Keratinocyte (primary cell): ENCODE measurements at regions not wholly inside any gene's neighbourhood (a gene's known extent, or its start where the extent isn't known, plus 50 kb on each side); places are given as distances from the start of the nearest gene placed in this dataset.

Experiments used
- DNase-seq: peaks from one replicate; pipeline ENCODE4 v3.0.0-alpha.2; 2011; ENCODE audit warnings: low read depth, missing footprints, low spot score
- FAIRE-seq: peaks from 2 replicates; lab custom pipeline; 2011; peaks lifted over from hg19 to GRCh38; lab: Jason Lieb, UNC
- H2AFZ ChIP-seq: 2 replicates; pipeline ENCODE4 v1.6.0; 2012; ENCODE audit warnings: low read length, control low read depth, inconsistent platforms; ENCODE audit not compliant: control insufficient read depth
- H3K27ac ChIP-seq: 2 replicates; pipeline ENCODE4 v1.5.1; 2011; ENCODE audit warnings: low read length; ENCODE audit not compliant: control insufficient read depth, insufficient read depth
- H3K27me3 ChIP-seq: 3 replicates; pipeline ENCODE4 v1.6.0; 2011; ENCODE audit warnings: low read length; ENCODE audit not compliant: control insufficient read depth, insufficient read depth; ENCODE audit errors: extremely low read depth
- H3K36me3 ChIP-seq, 2 experiments: 2 replicates in 1 of 2; 3 replicates in 1 of 2; pipeline ENCODE4 v1.5.1; 2011; ENCODE audit warnings: low read length in 2 of 2, mild to moderate bottlenecking in 1 of 2; ENCODE audit not compliant: control insufficient read depth in 2 of 2, insufficient read depth in 2 of 2; ENCODE audit errors: extremely low read depth in 1 of 2
- H3K4me1 ChIP-seq: 3 replicates; pipeline ENCODE4 v1.5.1; 2011; ENCODE audit warnings: low read length; ENCODE audit not compliant: control insufficient read depth, insufficient read depth; ENCODE audit errors: extremely low read depth
- H3K4me2 ChIP-seq: 3 replicates; pipeline ENCODE4 v1.6.0; 2011; ENCODE audit warnings: low read depth, low read length; ENCODE audit not compliant: control insufficient read depth, insufficient read depth; ENCODE audit errors: extremely low read depth
- H3K4me3 ChIP-seq, 3 experiments: fragments of 200-600 bp in 1 of 3; sonication (generic) in 1 of 3; 2 replicates in 2 of 3; 3 replicates in 1 of 3; pipeline ENCODE4 v1.5.1; 2011 to 2016; ENCODE audit warnings: low read length in 3 of 3, mild to moderate bottlenecking in 3 of 3, control low read depth in 2 of 3, inconsistent platforms in 1 of 3, low read depth in 1 of 3, mixed read lengths in 1 of 3, mixed run types in 1 of 3, moderate library complexity in 1 of 3; ENCODE audit not compliant: control insufficient read depth in 2 of 3, insufficient read depth in 2 of 3; ENCODE audit errors: extremely low read depth in 1 of 3
- H3K79me2 ChIP-seq: 2 replicates; pipeline ENCODE4 v1.6.0; 2012; ENCODE audit warnings: low read length; ENCODE audit not compliant: control insufficient read depth, insufficient read depth
- H3K9ac ChIP-seq: 3 replicates; pipeline ENCODE4 v1.6.0; 2011; ENCODE audit warnings: low read length; ENCODE audit not compliant: control insufficient read depth, insufficient read depth; ENCODE audit errors: extremely low read depth
- H3K9me1 ChIP-seq: 3 replicates; pipeline ENCODE4 v1.6.0; 2011; ENCODE audit warnings: low read length; ENCODE audit not compliant: control insufficient read depth, insufficient read depth; ENCODE audit errors: extremely low read depth
- H3K9me3 ChIP-seq: 2 replicates; pipeline ENCODE4 v1.5.1; 2012; ENCODE audit warnings: low read depth, low read length; ENCODE audit not compliant: control insufficient read depth
- H4K20me1 ChIP-seq: 3 replicates; pipeline ENCODE4 v1.6.0; 2011; ENCODE audit warnings: low read length; ENCODE audit not compliant: control insufficient read depth, insufficient read depth; ENCODE audit errors: extremely low read depth
- CTCF ChIP-seq, 3 experiments: IDR thresholded peaks in 1 of 3; conservative IDR thresholded peaks in 1 of 3; optimal IDR thresholded peaks in 1 of 3; 2 replicates in 2 of 3; 3 replicates in 1 of 3; pipeline versions ENCODE3 to v1.5.1; 2011; ENCODE audit warnings: low read length in 3 of 3, mild to moderate bottlenecking in 3 of 3, moderate library complexity in 2 of 3, control low read depth in 1 of 3, inconsistent platforms in 1 of 3; ENCODE audit not compliant: insufficient read depth in 2 of 3; ENCODE audit errors: extremely low read depth in 1 of 3
- EZH2 ChIP-seq: IDR thresholded peaks from one replicate; pipeline ENCODE4 v1.6.1; 2012; ENCODE audit warnings: inconsistent platforms, mild to moderate bottlenecking, low read length, moderate library complexity
- dilution Hi-C: fragments of 300-500 bp; cut with MboI; formaldehyde crosslinking; loops from one replicate; pipeline ENCODE4 v1.7.0; 2020; ENCODE audit warnings: low sequenced_read_pairs; ENCODE audit not compliant: extremely low pct_ligation_motif_present

- Histone ChIP-seq H4K20me1 (no peaks in the 10 kb centered on the region), H3K4me1 (no peaks in the 10 kb centered on the region), H3K9me1 (no peaks in the 10 kb centered on the region), H3K36me3 (no peaks in the 10 kb centered on the region), H3K79me2 (no peaks in the 10 kb centered on the region), H3K27me3 (no peaks in the 10 kb centered on the region), H3K9me3 (no peaks in the 10 kb centered on the region), H3K4me2 (no peak overlapping the region), H3K9ac (no peak overlapping the region), H2AFZ (no peak overlapping the region), H3K4me3 (no peak overlapping the region), H3K27ac (no peak overlapping the region)
- FAIRE-seq: no peak
- no peak for DNase-seq
- no peak for TF ChIP-seq EZH2
- TF ChIP-seq CTCF (optimal IDR thresholded peaks at IDR 0.05 in 1 of 3, IDR thresholded peaks at IDR 0.05 in 1 of 3, conservative IDR thresholded peaks at IDR 0.05 in 1 of 3; ENCODE audit: extremely low read depth in 1 of 3, insufficient read depth in 2 of 3, low read length in 3 of 3): no peak
- dilution Hi-C loops: no loop called here
Measured at GRCh38 chr5:155466851-155467250, 453.3 kb downstream of the KIF4B start.

- no peaks in the 10 kb centered on the region for H3K79me2 ChIP-seq
- no peak overlapping the region for H3K9ac ChIP-seq
- DNase-seq (no peak), FAIRE-seq (no peak)
- H3K9me1 ChIP-seq: no peaks in the 10 kb centered on the region
- no peaks in the 10 kb centered on the region for H3K36me3 ChIP-seq
- no peak overlapping the region for H3K27ac ChIP-seq
- no peaks in the 10 kb centered on the region for H3K9me3 ChIP-seq
- TF ChIP-seq CTCF (optimal IDR thresholded peaks at IDR 0.05 in 1 of 3, IDR thresholded peaks at IDR 0.05 in 1 of 3, conservative IDR thresholded peaks at IDR 0.05 in 1 of 3; ENCODE audit: extremely low read depth in 1 of 3, insufficient read depth in 2 of 3, low read length in 3 of 3): no peak
- TF ChIP-seq EZH2: no peak
- no peak overlapping the region for H3K4me2 ChIP-seq
- dilution Hi-C loops: no loop called here
- H2AFZ ChIP-seq: no peak overlapping the region
- H4K20me1 ChIP-seq: no peaks in the 10 kb centered on the region
- no peaks in the 10 kb centered on the region for H3K27me3 ChIP-seq
- H3K4me3 ChIP-seq: no peak overlapping the region
- no peaks in the 10 kb centered on the region for H3K4me1 ChIP-seq
Measured at GRCh38 chr5:155471027-155471426, 457.5 kb downstream of the KIF4B start.
